NCI-H146 (cell line): ENCODE measurements at regions not wholly inside any gene's neighbourhood (a gene's known extent, or its start where the extent isn't known, plus 50 kb on each side); places are given as distances from the start of the nearest gene placed in this dataset.

Source experiments
- DNase-seq: peaks from one replicate; lab custom pipeline; 2025; lab: John Stamatoyannopoulos, UW

DNA sequence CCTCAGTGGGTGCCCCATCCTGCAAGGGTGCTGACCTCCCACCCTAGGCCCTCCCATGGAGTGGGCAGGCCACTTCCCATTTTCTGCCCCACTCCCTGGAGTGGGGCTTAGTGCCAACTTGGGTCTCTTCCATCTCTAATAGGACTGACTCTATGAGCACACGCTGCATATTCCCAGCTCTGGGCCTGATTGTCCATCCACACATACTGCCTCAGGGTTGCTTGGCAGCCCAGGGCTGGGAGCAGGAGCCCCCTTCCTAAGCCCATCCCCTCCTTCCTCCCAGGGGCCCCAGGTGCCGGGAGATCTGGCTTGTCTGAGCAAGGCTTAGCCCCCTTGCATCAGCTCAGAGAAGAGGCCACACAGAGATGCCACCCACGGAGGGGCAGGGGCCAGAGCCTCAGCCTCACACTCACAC, 55.1 kb downstream of the PJA1 start:
- no peak for DNase-seq

- DNase-seq = no peak
Observed at GRCh38 chrX:69109706-69110105, 55.5 kb downstream of the PJA1 start.

GRCh38 chrX:69109036-69109663, 56.1 kb downstream of the PJA1 start:
- DNase-seq = no peak

DNA sequence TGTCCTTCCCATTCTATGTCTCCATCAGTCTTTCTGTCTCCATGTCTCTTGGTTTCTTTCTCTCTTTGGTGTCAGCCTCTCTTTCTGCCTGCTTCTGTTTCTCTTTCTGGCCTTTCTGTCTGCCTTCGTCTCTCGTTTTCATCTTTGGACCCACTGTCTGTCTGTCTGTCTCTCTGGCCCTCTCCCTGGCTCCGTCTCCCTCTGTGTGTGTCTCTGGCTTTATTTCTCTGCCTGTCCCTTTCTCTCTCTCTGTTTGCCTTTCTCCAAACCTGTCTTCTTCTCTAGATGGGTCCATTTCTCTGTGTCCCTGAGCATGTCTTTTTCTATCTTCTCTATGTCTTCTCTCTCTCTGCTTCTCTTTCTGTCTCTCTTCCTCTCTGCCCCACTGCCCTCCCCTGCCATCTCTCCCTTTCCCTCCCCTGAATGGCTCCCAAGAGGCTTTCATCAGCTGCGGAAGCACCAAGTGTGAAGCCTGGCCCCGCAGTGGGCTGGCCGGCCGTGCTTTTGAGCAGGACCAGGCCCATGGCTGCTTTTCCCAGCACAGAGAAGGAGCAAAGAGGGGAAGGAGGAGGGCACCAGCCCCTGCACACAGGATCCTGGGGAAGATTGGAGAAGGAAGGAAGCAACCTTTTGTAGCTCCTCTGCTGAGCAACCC, 57.4 kb downstream of the PJA1 start:
- DNase-seq = no peak

- no peak for DNase-seq
Observed at GRCh38 chrX:69107231-69107739, 58.0 kb downstream of the PJA1 start.

DNA sequence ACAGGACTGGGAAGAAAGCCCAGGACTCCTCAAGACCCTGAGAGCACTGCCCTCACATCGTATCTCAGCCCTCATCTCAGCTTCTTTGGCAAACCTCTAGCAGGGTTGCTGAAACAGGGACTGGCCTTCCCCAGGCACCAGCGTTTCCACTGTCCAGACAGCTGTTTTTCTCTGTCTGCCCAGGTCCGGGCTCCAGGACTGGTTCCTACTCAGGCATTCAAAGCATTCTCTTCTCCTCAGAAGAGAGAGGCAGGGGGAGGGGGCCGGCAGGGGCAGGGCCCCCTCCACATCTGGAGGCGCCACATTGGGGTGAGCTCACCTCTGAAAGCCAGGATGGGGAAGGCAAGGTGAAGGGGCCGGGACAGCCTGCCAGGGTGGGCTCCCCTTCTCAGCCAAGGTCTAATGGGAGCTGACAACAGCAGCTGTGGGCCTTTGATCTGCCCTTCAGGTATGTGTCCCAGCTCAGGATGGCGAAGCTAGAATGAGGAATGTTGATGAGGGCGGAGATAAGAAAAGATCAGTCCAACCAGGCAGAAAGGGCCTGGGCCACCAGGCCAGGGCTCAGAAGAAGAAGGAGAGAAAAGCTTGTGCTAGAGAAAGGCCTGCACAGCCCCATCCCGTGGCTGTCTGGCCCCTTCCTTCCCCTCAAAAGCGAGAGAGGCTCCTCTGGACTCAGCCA, 60.4 kb downstream of the PJA1 start:
- DNase-seq = no peak

- DNase-seq = no peak
Observed at GRCh38 chrX:69103539-69103938, 61.7 kb downstream of the PJA1 start.

DNA sequence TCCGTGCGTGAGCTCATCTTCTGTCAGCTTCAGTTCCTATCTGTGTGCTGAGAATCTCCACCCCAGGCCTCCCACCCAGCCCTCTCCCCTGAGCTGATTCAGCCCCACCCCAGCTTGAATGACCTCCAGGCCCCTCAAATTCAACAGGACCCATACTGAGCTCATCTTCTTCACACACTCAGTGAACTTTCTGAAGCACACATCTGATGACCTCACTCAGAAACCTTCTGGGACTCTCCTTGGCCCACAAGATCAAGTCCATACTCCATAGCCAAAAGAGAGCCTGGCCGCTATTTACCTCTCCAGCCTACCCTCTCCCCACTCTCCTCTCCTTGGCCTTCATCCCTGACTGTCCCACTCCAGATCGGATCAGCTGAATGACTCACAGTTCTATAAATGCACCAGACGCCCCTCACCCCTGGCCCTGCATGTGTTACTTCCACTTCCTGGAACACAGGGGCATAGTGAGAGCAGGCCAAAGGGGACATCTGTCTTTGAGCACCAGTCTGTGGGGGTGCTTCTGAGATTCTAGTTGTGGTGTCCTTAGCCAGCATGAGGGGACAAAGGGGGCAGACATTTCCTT, 62.5 kb downstream of the PJA1 start:
- DNase-seq = no peak

GRCh38 chrX:69101683-69102251, 63.5 kb downstream of the PJA1 start:
- no peak for DNase-seq

GRCh38 chrX:69100478-69100877, 64.8 kb downstream of the PJA1 start:
- DNase-seq = no peak

GRCh38 chrX:69097451-69098236, 67.6 kb downstream of the PJA1 start:
- DNase-seq = no peak

- DNase-seq = no peak
Observed at GRCh38 chrX:69096963-69097362, 68.3 kb downstream of the PJA1 start.

GRCh38 chrX:69094977-69095669, 70.1 kb downstream of the PJA1 start:
- no peak for DNase-seq

- peak; percentile 60 for DNase-seq
Observed at GRCh38 chrX:69093960-69094871, 71.0 kb downstream of the PJA1 start.

GRCh38 chrX:69090022-69090421, 75.2 kb downstream of the PJA1 start:
- DNase-seq = no peak

DNA sequence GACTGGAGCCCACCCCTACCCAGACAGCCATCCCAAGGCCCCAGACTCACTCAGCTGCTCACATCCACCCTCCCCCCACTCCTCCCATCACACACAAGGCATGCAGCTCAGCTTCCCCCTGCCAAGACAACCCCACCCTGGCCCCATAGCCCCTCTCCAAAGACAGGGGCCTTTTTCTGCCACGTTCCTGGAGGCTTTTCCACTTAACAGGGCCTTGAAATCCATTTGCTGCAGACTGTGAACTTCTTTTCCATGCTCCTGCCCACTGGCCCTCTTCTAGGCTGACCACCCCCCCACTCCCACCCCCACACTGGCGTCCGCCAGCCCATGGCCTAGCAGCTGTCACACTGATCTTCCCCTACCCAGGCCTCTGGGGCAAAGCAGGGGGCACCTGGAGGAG, 76.0 kb downstream of the PJA1 start:
- no peak for DNase-seq

DNA sequence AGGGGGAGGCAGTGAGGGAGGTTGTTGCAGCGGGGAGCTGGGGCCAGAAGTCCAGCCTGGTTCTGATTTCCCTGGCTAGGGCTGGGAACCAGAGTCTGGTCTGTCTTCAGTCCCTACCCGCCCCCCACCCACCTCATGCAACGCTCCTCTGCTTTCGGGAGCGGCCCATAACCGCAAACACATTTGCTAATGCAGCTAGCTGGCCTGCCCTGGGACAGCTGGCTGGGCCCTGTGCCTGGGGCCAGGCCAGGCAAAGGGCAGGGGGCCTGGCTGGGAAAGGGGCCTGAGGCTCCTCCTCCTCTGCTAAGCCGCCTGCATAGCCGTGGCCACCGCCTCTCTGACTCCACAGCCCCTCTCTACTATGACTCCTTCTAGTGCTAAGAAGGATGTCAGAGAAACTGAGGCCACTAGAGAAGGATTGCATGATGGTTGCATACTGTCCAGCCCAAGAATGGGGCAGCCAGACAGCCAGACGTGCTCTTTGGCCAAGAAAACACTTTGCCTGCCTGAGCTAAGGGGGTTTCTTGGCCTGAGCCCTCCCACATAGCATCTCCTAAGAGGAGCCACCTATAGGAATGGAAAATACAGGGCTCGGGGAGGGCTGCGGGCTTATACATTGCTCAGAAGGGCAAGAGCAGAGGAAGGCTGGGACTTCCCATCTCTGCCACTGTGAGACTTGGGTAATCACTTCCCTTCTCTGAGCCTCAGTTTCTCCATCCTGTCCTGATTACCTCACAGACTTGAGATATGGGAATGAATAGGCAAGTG, 76.9 kb downstream of the PJA1 start:
- no peak for DNase-seq

DNA sequence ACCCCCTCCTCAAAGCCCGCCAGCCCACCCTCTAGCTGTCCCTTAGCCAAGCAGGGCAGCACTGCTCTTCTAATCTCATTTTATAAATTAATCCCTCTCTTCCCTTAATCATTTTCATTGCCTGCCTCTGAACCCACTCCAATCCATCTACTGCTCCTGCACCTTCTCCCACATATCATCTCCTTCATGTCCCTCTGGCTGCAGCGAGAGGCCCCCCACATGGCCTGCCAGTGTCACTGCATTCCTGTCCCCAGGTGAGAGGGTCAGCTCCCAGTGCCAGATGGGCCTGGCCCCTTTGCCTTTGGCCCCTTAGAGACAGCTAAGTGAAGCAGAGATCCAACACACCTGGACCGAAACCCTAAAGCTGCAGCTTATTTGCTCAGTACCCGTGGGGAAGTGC, 79.4 kb downstream of the PJA1 start:
- no peak for DNase-seq

DNA sequence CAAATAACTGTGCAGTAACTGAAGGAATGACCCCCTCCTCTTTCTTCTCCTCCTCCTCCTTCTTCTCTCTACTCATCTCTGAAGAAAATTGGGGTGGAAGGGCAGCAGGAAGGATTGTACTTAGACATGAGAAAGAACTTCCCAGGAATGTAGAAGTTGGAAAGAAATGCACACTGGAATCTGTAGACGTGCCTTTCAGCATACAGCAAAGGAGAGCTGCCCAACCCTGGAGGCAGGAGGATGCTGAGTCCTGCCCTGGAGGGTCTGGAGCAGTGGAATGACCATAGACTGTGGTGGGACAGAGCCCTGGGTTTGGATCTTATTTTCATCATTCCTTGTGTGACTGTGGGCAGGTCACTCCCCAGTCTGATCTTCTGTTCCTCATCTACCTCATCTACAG, 80.1 kb downstream of the PJA1 start:
- DNase-seq = no peak
